ENCODE measurements at regions not wholly inside any gene's neighbourhood (a gene's known extent, or its start where the extent isn't known, plus 50 kb on each side); places are given as distances from the start of the nearest gene placed in this dataset.

- no peak for TF ChIP-seq POLR2A (IDR thresholded peaks at IDR 0.05)
- TF ChIP-seq CTCF (IDR thresholded peaks at IDR 0.05 in 8 of 11, conservative IDR thresholded peaks at IDR 0.05 in 3 of 11) = no peak
- TF ChIP-seq POLR2AphosphoS5 (IDR thresholded peaks at IDR 0.05) = no peak
Observed at GRCh38 chr21:19145682-19146293, 742.2 kb upstream of the TMPRSS15 start.
